Peyer's patch (tissue), 4 donors: ENCODE measurements at regions not wholly inside any gene's neighbourhood (a gene's known extent, or its start where the extent isn't known, plus 50 kb on each side); places are given as distances from the start of the nearest gene placed in this dataset.

ENCODE experiments used
- CTCF ChIP-seq, 6 experiments: fragments of 450-650 bp in 4 of 6; fragments of 200-600 bp in 2 of 6; sonication (generic) in 1 of 6; IDR thresholded peaks; one replicate each; pipeline ENCODE4 v1.5.1; 2017 to 2019; ENCODE audit warnings: antibody characterized with exemption in 6 of 6, mild to moderate bottlenecking in 3 of 6, moderate library complexity in 1 of 6
- POLR2A ChIP-seq, 2 donors: fragments of 450-650 bp; IDR thresholded peaks; one replicate each; pipeline ENCODE4 v1.5.1; 2017; ENCODE audit warnings: antibody characterized with exemption in 2 of 2, mild to moderate bottlenecking in 2 of 2, moderate library complexity in 2 of 2

DNA sequence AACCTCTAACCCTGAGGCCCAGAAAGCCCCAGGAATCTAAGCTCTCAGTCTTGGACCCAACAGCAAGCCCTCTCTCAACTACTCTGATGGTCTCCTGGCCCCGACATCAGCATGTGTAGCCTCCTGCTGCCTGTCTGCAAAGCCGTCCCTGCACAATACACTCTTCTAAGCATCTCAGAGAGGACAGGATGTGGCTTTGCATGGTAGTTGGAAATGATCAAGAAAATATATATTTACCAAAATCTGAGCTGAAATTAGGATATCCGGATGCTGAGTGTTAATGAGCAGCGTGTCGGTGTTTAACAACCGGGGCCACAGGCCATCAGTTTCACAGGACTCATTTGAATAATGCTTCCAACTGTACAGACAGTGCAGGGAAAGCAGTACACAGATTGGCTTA, 59.1 kb upstream of the SIM2 start:
- TF ChIP-seq CTCF (IDR thresholded peaks at IDR 0.05) (no peak), POLR2A (IDR thresholded peaks at IDR 0.05) (no peak)
